Ishikawa (cell line): ENCODE measurements at regions not wholly inside any gene's neighbourhood (a gene's known extent, or its start where the extent isn't known, plus 50 kb on each side); places are given as distances from the start of the nearest gene placed in this dataset.

Experiments
- CREB1 ChIP-seq: IDR thresholded peaks from 2 replicates; pipeline ENCODE4 v1.6.1; 2012; ENCODE audit warnings: low read depth
- EP300 ChIP-seq: IDR thresholded peaks from 2 replicates; pipeline ENCODE4 v1.6.1; 2012; ENCODE audit warnings: borderline replicate concordance
- TF ChIP-seq, protein P1 (sequence below): IDR thresholded peaks from 2 replicates; pipeline ENCODE4 v1.6.1; 2012

GRCh38 chr7:115406219-115406618 lies 484.3 kb downstream of the MDFIC start:
- TF ChIP-seq CREB1 (no peak), EP300 (no peak)
- TF ChIP-seq, protein P1, sequence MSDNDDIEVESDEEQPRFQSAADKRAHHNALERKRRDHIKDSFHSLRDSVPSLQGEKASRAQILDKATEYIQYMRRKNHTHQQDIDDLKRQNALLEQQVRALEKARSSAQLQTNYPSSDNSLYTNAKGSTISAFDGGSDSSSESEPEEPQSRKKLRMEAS: no peak
